ENCODE measurements at regions not wholly inside any gene's neighbourhood (a gene's known extent, or its start where the extent isn't known, plus 50 kb on each side); places are given as distances from the start of the nearest gene placed in this dataset.

GRCh38 chr10:8455181-8455580, 400.7 kb downstream of the GATA3 start:
- Histone ChIP-seq H3K9ac (ENCODE audit: low read length) (no peak overlapping the region), H3F3A (ENCODE audit: insufficient read depth, low read length) (no peaks in the 10 kb centered on the region), H3K9me2 (ENCODE audit: low read depth, low read length) (no peaks in the 10 kb centered on the region), H4K20me1 (ENCODE audit: insufficient read depth, low read length) (no peaks in the 10 kb centered on the region), H3K4me1 (ENCODE audit: insufficient read depth, low read length, severe bottlenecking) (no peaks in the 10 kb centered on the region), H2AFZ (ENCODE audit: low read length) (no peak overlapping the region), H3K4me3 (ENCODE audit: low read depth, low read length, poor library complexity, severe bottlenecking) (no peak overlapping the region), H3K79me2 (ENCODE audit: insufficient read depth, low read length) (no peaks in the 10 kb centered on the region), H3K4me2 (ENCODE audit: low read length) (no peak overlapping the region), H3K27ac (ENCODE audit: low read depth, low read length, poor library complexity, severe bottlenecking) (no peak overlapping the region), H3K27me3 (ENCODE audit: insufficient read depth, low read length) (no peaks in the 10 kb centered on the region), H3K9me3 (ENCODE audit: low read length) (no peaks in the 10 kb centered on the region), H3K36me3 (ENCODE audit: insufficient read depth, low read length) (no peaks in the 10 kb centered on the region)
- TF ChIP-seq CTCF (IDR thresholded peaks at IDR 0.05; ENCODE audit: low read length) = no peak
- no peak for TF ChIP-seq EZH2 (IDR thresholded peaks at IDR 0.05; ENCODE audit: borderline replicate concordance, low read length)

- no peaks in the 10 kb centered on the region for H3K27me3 ChIP-seq (ENCODE audit: insufficient read depth, low read length)
- H3K4me2 ChIP-seq (ENCODE audit: low read length) = no peak overlapping the region
- H3K79me2 ChIP-seq (ENCODE audit: insufficient read depth, low read length) = no peaks in the 10 kb centered on the region
- H3K9me3 ChIP-seq (ENCODE audit: low read length) = no peaks in the 10 kb centered on the region
- no peak overlapping the region for H3K4me3 ChIP-seq (ENCODE audit: low read depth, low read length, poor library complexity, severe bottlenecking)
- H2AFZ ChIP-seq (ENCODE audit: low read length) = no peak overlapping the region
- TF ChIP-seq CTCF (IDR thresholded peaks at IDR 0.05; ENCODE audit: low read length) (no peak), EZH2 (IDR thresholded peaks at IDR 0.05; ENCODE audit: borderline replicate concordance, low read length) (no peak)
- no peaks in the 10 kb centered on the region for H3K36me3 ChIP-seq (ENCODE audit: insufficient read depth, low read length)
- no peaks in the 10 kb centered on the region for H3K4me1 ChIP-seq (ENCODE audit: insufficient read depth, low read length, severe bottlenecking)
- H4K20me1 ChIP-seq (ENCODE audit: insufficient read depth, low read length) = no peaks in the 10 kb centered on the region
- no peaks in the 10 kb centered on the region for H3K9me2 ChIP-seq (ENCODE audit: low read depth, low read length)
- H3K27ac ChIP-seq (ENCODE audit: low read depth, low read length, poor library complexity, severe bottlenecking) = no peak overlapping the region
- no peaks in the 10 kb centered on the region for H3F3A ChIP-seq (ENCODE audit: insufficient read depth, low read length)
- H3K9ac ChIP-seq (ENCODE audit: low read length) = no peak overlapping the region
Observed at GRCh38 chr10:8456386-8456785, 401.9 kb downstream of the GATA3 start.

- Histone ChIP-seq H3K27me3 (ENCODE audit: insufficient read depth, low read length) (no peaks in the 10 kb centered on the region), H3K9me3 (ENCODE audit: low read length) (no peaks in the 10 kb centered on the region), H2AFZ (ENCODE audit: low read length) (no peak overlapping the region), H3K4me1 (ENCODE audit: insufficient read depth, low read length, severe bottlenecking) (no peaks in the 10 kb centered on the region), H4K20me1 (ENCODE audit: insufficient read depth, low read length) (no peaks in the 10 kb centered on the region), H3K79me2 (ENCODE audit: insufficient read depth, low read length) (no peaks in the 10 kb centered on the region), H3K27ac (ENCODE audit: low read depth, low read length, poor library complexity, severe bottlenecking) (no peak overlapping the region), H3K4me2 (ENCODE audit: low read length) (no peak overlapping the region), H3K9me2 (ENCODE audit: low read depth, low read length) (no peaks in the 10 kb centered on the region), H3K4me3 (ENCODE audit: low read depth, low read length, poor library complexity, severe bottlenecking) (no peak overlapping the region), H3F3A (ENCODE audit: insufficient read depth, low read length) (no peaks in the 10 kb centered on the region), H3K9ac (ENCODE audit: low read length) (no peak overlapping the region), H3K36me3 (ENCODE audit: insufficient read depth, low read length) (no peaks in the 10 kb centered on the region)
- TF ChIP-seq EZH2 (IDR thresholded peaks at IDR 0.05; ENCODE audit: borderline replicate concordance, low read length) = no peak
- no peak for TF ChIP-seq CTCF (IDR thresholded peaks at IDR 0.05; ENCODE audit: low read length)
Observed at GRCh38 chr10:8460626-8461025, 406.1 kb downstream of the GATA3 start.
